DND-41 (cell line): ENCODE measurements at regions not wholly inside any gene's neighbourhood (a gene's known extent, or its start where the extent isn't known, plus 50 kb on each side); places are given as distances from the start of the nearest gene placed in this dataset.

ENCODE experiments used
- ATAC-seq: fragments of 200-7000 bp; cut with Tn5 transposase; 3 replicates; pipeline ENCODE4 v1.9.1; 2021; ENCODE audit warnings: low read depth; ENCODE audit not compliant: insufficient read depth
- DNase-seq: peaks from one replicate; pipeline ENCODE4 v3.0.0-alpha.2; 2020
- H2AFZ ChIP-seq: 2 replicates; pipeline ENCODE4 v1.6.0; 2012; ENCODE audit warnings: low read depth, low read length
- H3K27ac ChIP-seq: 2 replicates; pipeline ENCODE4 v1.5.1; 2012; ENCODE audit warnings: low read length, inconsistent platforms
- H3K27me3 ChIP-seq: fragments of 200-600 bp; sonication (generic); 2 replicates; pipeline ENCODE4 v1.6.0; 2012; ENCODE audit warnings: low read length, mild to moderate bottlenecking, inconsistent platforms; ENCODE audit not compliant: insufficient read depth, poor library complexity
- H3K36me3 ChIP-seq: 2 replicates; pipeline ENCODE4 v1.5.1; 2012; ENCODE audit warnings: low read length, inconsistent platforms; ENCODE audit not compliant: insufficient read depth
- H3K4me1 ChIP-seq: 2 replicates; pipeline ENCODE4 v1.5.1; 2012; ENCODE audit warnings: mild to moderate bottlenecking, low read length; ENCODE audit not compliant: insufficient read depth
- H3K4me2 ChIP-seq: 2 replicates; pipeline ENCODE4 v1.6.0; 2012; ENCODE audit warnings: mild to moderate bottlenecking, moderate library complexity, low read length, inconsistent platforms; ENCODE audit not compliant: insufficient read depth
- H3K4me3 ChIP-seq, 2 experiments: fragments of 200-600 bp in 1 of 2; shearing (Covaris generic) in 1 of 2; 2 replicates each; pipeline ENCODE4 v1.5.1; 2012 to 2016; ENCODE audit warnings: inconsistent platforms in 2 of 2, low read length in 2 of 2, mild to moderate bottlenecking in 2 of 2, low read depth in 1 of 2, moderate library complexity in 1 of 2
- H3K79me2 ChIP-seq: 2 replicates; pipeline ENCODE4 v1.6.0; 2012; ENCODE audit warnings: low read length, inconsistent platforms; ENCODE audit not compliant: insufficient read depth
- H3K9ac ChIP-seq: 2 replicates; pipeline ENCODE4 v1.6.0; 2012; ENCODE audit warnings: low read depth, mild to moderate bottlenecking, inconsistent platforms, low read length, moderate library complexity
- H3K9me3 ChIP-seq: 2 replicates; pipeline ENCODE4 v1.5.1; 2012; ENCODE audit warnings: low read length, moderate library complexity, mild to moderate bottlenecking, inconsistent platforms; ENCODE audit not compliant: insufficient read depth, severe bottlenecking
- H4K20me1 ChIP-seq: 2 replicates; pipeline ENCODE4 v1.6.0; 2012; ENCODE audit warnings: low read length; ENCODE audit not compliant: insufficient read depth
- CTCF ChIP-seq: IDR thresholded peaks from 2 replicates; pipeline ENCODE4 v1.5.1; 2012; ENCODE audit warnings: borderline replicate concordance, low read length, moderate library complexity, mild to moderate bottlenecking; ENCODE audit not compliant: poor library complexity, severe bottlenecking; ENCODE audit errors: extremely low read depth
- EZH2 ChIP-seq: IDR thresholded peaks from 3 replicates; pipeline ENCODE4 v1.6.1; 2012; ENCODE audit warnings: borderline replicate concordance, low read depth, mild to moderate bottlenecking, moderate library complexity, low read length, inconsistent platforms; ENCODE audit not compliant: severe bottlenecking

GRCh38 chr2:89845532-89845931 is 1154.1 kb downstream of the RPIA start:
- Histone ChIP-seq H3K79me2 (no peaks in the 10 kb centered on the region), H4K20me1 (no peaks in the 10 kb centered on the region), H2AFZ (no peak overlapping the region), H3K36me3 (no peaks in the 10 kb centered on the region), H3K4me2 (no peak overlapping the region), H3K27ac (no peak overlapping the region), H3K4me3 (no peak overlapping the region), H3K9me3 (no peaks in the 10 kb centered on the region), H3K4me1 (no peaks in the 10 kb centered on the region), H3K9ac (no peak overlapping the region), H3K27me3 (no peaks in the 10 kb centered on the region)
- DNase-seq: no peak
- no peak for ATAC-seq
- TF ChIP-seq EZH2 (no peak), CTCF (no peak)

DNA sequence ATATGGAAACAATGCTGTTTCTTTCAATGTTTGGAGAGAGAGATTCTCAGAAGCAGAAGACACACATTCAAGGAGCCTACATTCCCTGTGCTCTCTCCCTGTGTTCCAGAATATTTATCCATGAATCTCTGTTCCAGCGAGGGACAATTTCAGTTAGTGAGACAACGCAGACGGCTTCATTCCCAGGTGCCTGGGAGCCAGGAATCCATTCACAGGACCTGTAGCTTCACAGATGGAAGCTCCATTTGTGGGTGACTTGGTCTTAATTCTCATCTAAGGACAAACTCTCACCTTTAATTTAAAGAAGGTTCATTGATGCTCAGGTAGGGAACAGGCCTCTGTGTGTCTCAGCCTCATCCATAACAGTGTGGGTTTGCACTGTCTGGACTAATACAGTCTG is 1156.6 kb downstream of the RPIA start:
- TF ChIP-seq CTCF: no peak
- TF ChIP-seq EZH2: no peak

GRCh38 chr2:89848763-89849368 is 1157.4 kb downstream of the RPIA start:
- Histone ChIP-seq H4K20me1 (no peaks in the 10 kb centered on the region), H3K9me3 (no peaks in the 10 kb centered on the region), H3K4me3 (no peak overlapping the region), H3K36me3 (no peaks in the 10 kb centered on the region), H3K79me2 (no peaks in the 10 kb centered on the region), H3K27ac (no peak overlapping the region), H2AFZ (no peak overlapping the region), H3K9ac (no peak overlapping the region), H3K4me1 (no peaks in the 10 kb centered on the region), H3K27me3 (no peaks in the 10 kb centered on the region), H3K4me2 (no peak overlapping the region)
- ATAC-seq: no peak
- no peak for TF ChIP-seq EZH2
- TF ChIP-seq CTCF: no peak
- no peak for DNase-seq

More for the DNA sequence above, 1156.6 kb downstream of the RPIA start:
- DNase-seq (no peak), ATAC-seq (no peak)
- Histone ChIP-seq H3K36me3 (no peaks in the 10 kb centered on the region), H3K4me3 (no peak overlapping the region), H3K4me2 (no peak overlapping the region), H4K20me1 (no peaks in the 10 kb centered on the region), H2AFZ (no peak overlapping the region), H3K4me1 (no peaks in the 10 kb centered on the region), H3K27me3 (no peaks in the 10 kb centered on the region), H3K79me2 (no peaks in the 10 kb centered on the region), H3K27ac (no peak overlapping the region), H3K9me3 (no peaks in the 10 kb centered on the region), H3K9ac (no peak overlapping the region)
